ENCODE measurements at regions not wholly inside any gene's neighbourhood (a gene's known extent, or its start where the extent isn't known, plus 50 kb on each side); places are given as distances from the start of the nearest gene placed in this dataset.

- H4K5ac ChIP-seq (ENCODE audit: insufficient read length, low read depth, low read length) = no peak overlapping the region
- no peak overlapping the region for H4K91ac ChIP-seq (replicated peaks; ENCODE audit: insufficient read length, low read length)
- no peaks in the 10 kb centered on the region for H3K4me1 ChIP-seq (replicated peaks in 1 of 4; ENCODE audit: control insufficient read depth in 3 of 4, insufficient read depth in 4 of 4, low read length in 3 of 4)
- H3K14ac ChIP-seq (ENCODE audit: insufficient read length) = no peak overlapping the region
- no peak overlapping the region for H3K56ac ChIP-seq (replicated peaks; ENCODE audit: insufficient read length, low read depth, low read length)
- no peak overlapping the region for H2BK20ac ChIP-seq (ENCODE audit: low read length)
- no peak overlapping the region for H3K18ac ChIP-seq (ENCODE audit: extremely low read depth, low read length)
- DNase-seq (ENCODE audit: low read depth in 1 of 2, low spot score in 2 of 2) = no peak
- no peak for FAIRE-seq
- no peaks in the 10 kb centered on the region for H3K9me3 ChIP-seq (ENCODE audit: insufficient read depth in 2 of 2, low read depth in 1 of 2, low read length in 1 of 2)
- ChIA-PET POLR2A (ENCODE audit: partially characterized antibody) (no interaction called here), CTCF (ENCODE audit: partially characterized antibody) (interaction anchor here (1.7 kb wide), 1 partner anchor 206 kb away, joined by 3 read pairs; no protein-coding TSS in a partner anchor)
- H3K27ac ChIP-seq (ENCODE audit: low read depth, low read length) = no peak overlapping the region
- no peaks in the 10 kb centered on the region for H3K36me3 ChIP-seq (ENCODE audit: control insufficient read depth in 2 of 4, insufficient read depth in 4 of 4, low read length in 3 of 4)
- no peaks in the 10 kb centered on the region for H3K23me2 ChIP-seq (ENCODE audit: low read depth, low read length)
- H2BK12ac ChIP-seq (ENCODE audit: low read depth, low read length) = no peak overlapping the region
- no peaks in the 10 kb centered on the region for H3K79me1 ChIP-seq (ENCODE audit: low read depth, low read length)
- H3K79me2 ChIP-seq (ENCODE audit: control insufficient read depth in 1 of 2, insufficient read depth in 2 of 2, low read length in 2 of 2) = no peaks in the 10 kb centered on the region
- H4K8ac ChIP-seq (ENCODE audit: extremely low read depth, insufficient read depth, low read length) = no peak overlapping the region
- no peaks in the 10 kb centered on the region for H3K27me3 ChIP-seq (replicated peaks in 1 of 4; ENCODE audit: control insufficient read depth in 3 of 4, extremely low read depth in 1 of 4, insufficient read depth in 3 of 4, low read length in 3 of 4)
- no peak overlapping the region for H3K9ac ChIP-seq (replicated peaks in 1 of 4; ENCODE audit: extremely low read depth in 1 of 4, low read depth in 3 of 4, low read length in 3 of 4)
- no peak overlapping the region for H3K23ac ChIP-seq (ENCODE audit: insufficient read length)
- H4K20me1 ChIP-seq (replicated peaks in 1 of 2; ENCODE audit: control insufficient read depth in 1 of 2, insufficient read depth in 2 of 2, low read length in 2 of 2) = no peaks in the 10 kb centered on the region
- H2AFZ ChIP-seq (ENCODE audit: low read length) = no peak overlapping the region
- H2BK15ac ChIP-seq (ENCODE audit: low read length) = no peak overlapping the region
- H3K4me2 ChIP-seq (ENCODE audit: insufficient read depth in 1 of 2, low read depth in 2 of 2, low read length in 2 of 2) = no peak overlapping the region
- no peak overlapping the region for H2BK120ac ChIP-seq (replicated peaks; ENCODE audit: low read depth, low read length)
- no peak overlapping the region for H2AK5ac ChIP-seq (ENCODE audit: low read depth, low read length)
- H3K4ac ChIP-seq (replicated peaks; ENCODE audit: insufficient read length, low read depth, low read length) = no peak overlapping the region
- WGBS, 2 experiments (ENCODE audit: extremely low coverage in 1 of 2, insufficient coverage in 1 of 2, insufficient read length in 1 of 2, insufficient replicate concordance in 2 of 2, low coverage in 1 of 2, low lambda C conversion rate in 2 of 2, missing lambda C conversion rate in 1 of 2) = 79% methylated on average over 4 of the region's 4 CpGs; no CpG with 5 or more reads in 1 of the 2 experiments
- no peak overlapping the region for H2BK5ac ChIP-seq (ENCODE audit: low read depth, low read length)
- H3K4me3 ChIP-seq (ENCODE audit: extremely low read depth in 1 of 4, insufficient read depth in 2 of 4, low read depth in 3 of 4, low read length in 4 of 4) = no peak overlapping the region
- TF ChIP-seq TCF12 (IDR thresholded peaks at IDR 0.05; ENCODE audit: low read depth, low read length) = no peak
- no peak for TF ChIP-seq ATF2 (IDR thresholded peaks at IDR 0.05; ENCODE audit: low read length)
- no peak for TF ChIP-seq CTBP2 (IDR thresholded peaks at IDR 0.05; ENCODE audit: borderline replicate concordance, insufficient read depth, insufficient read length, low read length)
- no peak for TF ChIP-seq TBP (IDR thresholded peaks at IDR 0.05; ENCODE audit: low read depth, low read length)
- TF ChIP-seq POLR2A (IDR thresholded peaks at IDR 0.05; ENCODE audit: control extremely low read depth in 1 of 2, low read depth in 2 of 2, low read length in 2 of 2) = no peak
- no peak for TF ChIP-seq SIN3A (conservative IDR thresholded peaks at IDR 0.05 in 1 of 2, IDR thresholded peaks at IDR 0.05 in 1 of 2; ENCODE audit: low read depth in 1 of 2, low read length in 2 of 2)
- TF ChIP-seq ATF3 (IDR thresholded peaks at IDR 0.05; ENCODE audit: insufficient read depth, low read depth, low read length) = no peak
- TF ChIP-seq RNF2 (IDR thresholded peaks at IDR 0.05; ENCODE audit: borderline replicate concordance, low read depth, low read length, missing control alignments, poor library complexity, severe bottlenecking) = no peak
- TF ChIP-seq CTCF (IDR thresholded peaks at IDR 0.05; ENCODE audit: control extremely low read depth in 1 of 3, insufficient read depth in 1 of 3, low read depth in 1 of 3, low read length in 3 of 3) = no peak
Measured at GRCh38 chr11:87535513-87535912, 497.8 kb downstream of the TMEM135 start.
